HG03378 (cell line): ENCODE measurements at regions not wholly inside any gene's neighbourhood (a gene's known extent, or its start where the extent isn't known, plus 50 kb on each side); places are given as distances from the start of the nearest gene placed in this dataset.

Source experiments
- ATAC-seq: cut with Tn5 transposase; IDR thresholded peaks from one replicate; pipeline ENCODE4 v1.9.1; 2021; ENCODE audit warnings: mild to moderate bottlenecking, moderate library complexity; ENCODE audit not compliant: unreplicated experiment

DNA sequence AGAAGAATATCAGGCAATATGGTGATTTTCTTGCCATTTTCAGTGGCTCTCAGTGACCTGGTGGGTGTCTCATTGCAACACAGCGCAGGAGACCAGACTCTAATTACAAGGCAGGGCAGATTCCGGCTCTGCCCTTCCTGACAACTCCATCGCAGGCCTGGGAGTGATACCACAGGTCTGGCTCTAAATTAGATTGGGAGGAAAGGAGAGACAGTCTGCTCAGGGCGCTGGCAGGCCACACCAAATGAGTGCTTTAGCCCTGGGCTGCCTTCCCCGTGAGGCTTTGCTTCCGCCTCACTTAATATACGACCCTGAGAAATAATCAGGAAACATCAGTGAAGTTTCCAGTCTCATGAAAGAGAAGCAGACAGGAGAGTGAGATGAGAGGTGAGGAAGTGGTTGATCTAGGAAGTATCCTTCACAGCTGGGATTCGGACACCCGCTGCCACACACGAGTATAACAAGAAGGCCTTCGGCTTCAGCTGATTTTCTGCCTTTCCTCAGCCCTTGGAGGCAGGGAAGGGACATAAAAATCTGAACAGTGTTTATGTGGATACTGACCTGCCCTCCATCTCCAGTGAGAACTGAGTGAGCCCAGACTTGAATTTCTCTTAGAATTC, 73.7 kb upstream of the PROK2 start:
- ATAC-seq, result no peak

- no peak for ATAC-seq
Measured at GRCh38 chr3:71857956-71858355, 73.0 kb upstream of the PROK2 start.

GRCh38 chr3:71854706-71855105, 69.8 kb upstream of the PROK2 start:
- no peak for ATAC-seq

GRCh38 chr3:71854096-71854495, 69.1 kb upstream of the PROK2 start:
- no peak for ATAC-seq

GRCh38 chr3:71851878-71852277, 66.9 kb upstream of the PROK2 start:
- ATAC-seq, result no peak

GRCh38 chr3:71850654-71851053, 65.7 kb upstream of the PROK2 start:
- no peak for ATAC-seq

GRCh38 chr3:71849681-71850080, 64.7 kb upstream of the PROK2 start:
- ATAC-seq, result no peak

DNA sequence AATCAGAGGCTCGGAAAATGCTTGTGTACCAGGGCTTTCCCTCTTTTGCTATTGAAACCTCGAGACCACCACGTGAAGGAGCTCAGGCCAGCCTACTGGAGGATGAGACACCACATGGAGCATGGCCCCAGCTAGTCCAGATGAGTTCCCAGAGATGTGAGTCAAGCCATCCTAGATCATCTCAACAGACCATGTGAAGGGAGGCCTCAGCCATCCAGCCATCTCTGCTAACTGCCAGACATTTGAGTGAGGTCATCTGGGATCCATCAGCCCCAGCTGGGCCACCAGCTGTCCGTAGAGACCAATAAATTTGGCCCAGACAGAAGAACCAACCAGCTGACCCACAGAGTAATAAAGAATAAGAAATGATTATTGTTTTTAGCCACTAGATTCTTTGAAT, 62.8 kb upstream of the PROK2 start:
- ATAC-seq, result no peak

- ATAC-seq, result no peak
Measured at GRCh38 chr3:71846185-71846584, 61.2 kb upstream of the PROK2 start.

- no peak for ATAC-seq
Measured at GRCh38 chr3:71843071-71843470, 58.1 kb upstream of the PROK2 start.

GRCh38 chr3:71838406-71838805, 53.5 kb upstream of the PROK2 start:
- ATAC-seq, result no peak
